NK-92 (cell line): ENCODE measurements at regions not wholly inside any gene's neighbourhood (a gene's known extent, or its start where the extent isn't known, plus 50 kb on each side); places are given as distances from the start of the nearest gene placed in this dataset.
"Not testable (repeated sequence)": the region's sequence is repeated elsewhere in the genome, so short reads cannot be mapped to it uniquely, and the experiment has no call there.

Experiments used
- DNase-seq: peaks from one replicate; lab custom pipeline; 2025; ENCODE audit not compliant: unreplicated experiment; lab: John Stamatoyannopoulos, UW

DNA sequence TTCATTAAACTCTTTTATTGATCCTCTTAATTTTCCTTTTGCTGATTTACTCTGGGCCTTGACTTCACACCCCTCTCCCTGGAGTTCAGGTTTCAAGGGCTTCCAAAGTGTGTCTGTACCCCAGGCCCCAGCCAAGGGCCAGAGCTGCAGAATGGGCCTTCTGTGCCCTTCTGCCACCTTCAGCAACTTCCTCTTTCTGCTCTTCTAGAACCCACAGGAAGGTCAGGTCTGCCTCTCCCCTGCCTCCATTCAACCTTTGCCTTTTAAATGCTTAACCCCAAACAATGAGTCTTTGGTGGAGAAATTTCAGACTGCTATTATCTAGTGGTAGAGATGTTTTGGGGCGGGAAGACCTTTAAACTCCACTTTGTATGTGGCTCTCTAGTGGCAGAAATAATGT is 63.1 kb downstream of the TSN start:
- no peak for DNase-seq

DNA sequence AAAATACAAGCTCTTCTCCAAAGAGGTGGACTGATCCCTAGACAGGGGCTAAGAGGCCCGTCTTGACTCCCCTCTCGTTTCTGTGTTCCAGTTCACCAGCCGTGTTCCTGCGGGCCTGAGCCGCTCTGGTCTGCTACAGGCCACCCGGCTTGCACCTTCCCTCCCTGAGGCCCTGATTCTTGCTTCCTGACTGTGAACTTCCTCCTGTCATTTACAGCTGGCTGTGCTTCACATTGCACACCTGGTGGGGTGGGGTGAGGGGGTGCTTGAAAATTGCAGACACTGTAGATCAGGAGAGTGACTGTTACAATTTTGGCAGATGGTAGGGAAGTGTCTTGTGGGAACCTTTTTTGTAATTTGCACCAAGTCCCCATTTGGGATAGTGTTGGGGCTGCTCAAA is 64.4 kb downstream of the TSN start:
- no peak for DNase-seq

DNA sequence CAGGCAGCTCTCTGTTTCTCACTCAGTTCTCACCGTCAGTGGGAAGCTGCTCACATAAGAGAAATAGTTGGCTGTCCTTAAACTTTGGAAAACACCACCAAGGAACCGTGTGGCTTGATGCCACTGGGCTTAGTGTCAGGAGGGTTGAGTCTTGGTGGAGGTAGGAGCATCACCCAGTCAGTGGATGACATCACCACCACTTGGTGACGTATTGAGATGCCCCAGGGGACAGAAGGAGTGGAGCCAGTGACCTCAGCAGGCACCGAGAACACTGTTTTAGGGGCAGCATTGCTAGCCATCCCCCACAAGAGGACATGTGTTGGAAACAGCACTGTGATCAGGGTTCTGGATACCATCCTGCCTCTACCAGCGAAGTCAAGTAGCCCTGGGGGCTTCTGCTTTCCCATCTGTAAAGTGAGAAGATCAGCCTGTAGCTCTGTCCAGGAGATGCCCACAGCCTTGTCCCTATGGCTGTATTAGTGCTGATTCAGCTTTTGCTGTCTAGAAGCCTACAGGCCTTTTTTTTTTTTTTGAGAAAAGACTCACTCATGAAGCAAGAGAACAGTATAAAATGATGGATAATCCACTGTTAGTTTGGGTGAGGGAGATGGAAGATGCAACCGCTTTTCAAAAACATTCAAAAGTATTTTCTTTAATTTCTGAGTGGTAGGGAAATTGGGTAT is 66.2 kb downstream of the TSN start:
- no peak for DNase-seq

- no peak for DNase-seq
Measured at GRCh38 chr2:121824264-121824663, 68.8 kb downstream of the TSN start.

DNA sequence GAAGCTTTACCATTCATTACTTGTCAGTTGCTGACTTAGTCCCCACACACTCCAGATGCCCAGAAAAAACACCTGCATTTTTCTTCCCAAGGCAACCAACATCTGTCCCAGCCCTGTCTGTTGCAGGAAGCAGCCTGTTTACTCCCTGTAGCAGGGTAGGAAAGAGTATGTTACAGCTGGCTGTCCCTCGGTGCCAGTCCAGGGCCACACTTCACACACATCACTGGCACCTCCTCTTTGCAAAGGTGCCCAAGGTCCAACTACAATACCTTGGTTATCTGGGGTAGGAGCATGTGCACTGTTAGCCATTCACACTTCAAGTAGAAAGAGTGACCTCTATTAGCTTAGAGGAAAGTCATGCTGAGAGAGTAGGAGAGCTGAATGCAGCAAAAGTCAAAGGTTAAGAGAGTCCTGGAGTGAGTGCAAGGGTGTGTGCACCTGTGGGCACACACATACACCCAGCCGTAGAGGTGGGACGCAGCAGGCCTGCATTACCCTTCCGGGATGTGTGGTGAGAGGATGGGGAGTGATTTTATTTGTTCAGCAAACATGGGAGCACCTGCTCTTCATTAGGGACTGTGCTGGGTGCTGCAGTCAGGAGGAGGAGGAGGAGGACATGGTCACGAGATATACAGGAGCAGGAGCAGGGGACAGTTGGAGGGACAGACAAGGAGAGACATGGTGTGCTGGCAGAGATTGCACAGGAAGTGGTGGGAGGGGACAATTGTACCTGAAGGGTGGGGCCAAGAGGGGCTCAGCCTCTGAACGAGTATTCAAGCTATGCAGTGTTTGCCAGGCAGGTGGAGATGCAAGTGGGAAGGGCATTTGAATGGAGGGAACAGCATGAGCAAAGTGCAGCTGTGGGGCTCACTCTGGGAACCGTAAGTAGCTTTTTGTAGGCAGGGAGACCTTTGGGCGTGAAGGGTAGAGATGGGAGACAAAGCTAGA is 69.8 kb downstream of the TSN start:
- DNase-seq, result no peak

DNA sequence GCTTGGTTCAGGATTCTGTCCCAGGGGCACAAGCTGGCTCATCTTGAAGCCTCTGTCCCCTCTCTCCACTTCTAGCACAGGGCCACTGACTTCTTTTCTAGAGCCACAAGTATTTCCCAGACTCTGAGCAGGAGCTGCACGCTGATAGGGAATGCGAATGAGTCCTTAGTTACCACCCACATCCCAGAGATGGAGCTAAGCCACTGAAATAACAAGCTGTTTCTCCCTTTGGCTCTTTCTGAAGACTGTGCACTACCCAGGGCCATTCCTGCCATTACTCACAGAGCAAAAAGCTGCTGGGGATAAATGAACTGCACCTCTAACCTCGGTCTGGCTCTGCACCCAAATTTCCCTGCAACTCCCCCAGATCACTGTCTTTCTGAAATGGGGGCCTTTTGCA is 70.6 kb downstream of the TSN start:
- no peak for DNase-seq

DNA sequence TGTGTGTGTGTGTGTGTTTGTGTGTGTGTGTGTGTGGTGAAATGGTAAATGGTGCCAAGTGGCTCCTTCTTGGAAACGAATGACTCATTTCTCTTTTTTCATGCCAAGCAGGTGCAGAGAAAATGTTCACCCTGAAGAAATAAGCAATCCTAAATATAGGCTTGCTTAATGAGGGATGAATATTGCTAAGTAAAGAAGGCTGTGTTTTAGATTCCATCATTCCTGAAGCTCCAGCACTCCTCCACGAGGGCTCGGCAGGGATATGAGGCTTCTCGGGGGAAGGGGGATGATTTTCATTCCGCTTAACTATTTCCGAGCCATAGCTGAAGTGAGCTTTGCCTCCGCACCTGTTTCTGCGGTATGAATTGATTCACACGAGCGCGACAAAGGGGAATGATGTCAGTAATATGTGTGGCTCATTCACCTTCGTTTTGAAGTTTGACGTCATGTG is 72.9 kb downstream of the TSN start:
- no peak for DNase-seq

DNA sequence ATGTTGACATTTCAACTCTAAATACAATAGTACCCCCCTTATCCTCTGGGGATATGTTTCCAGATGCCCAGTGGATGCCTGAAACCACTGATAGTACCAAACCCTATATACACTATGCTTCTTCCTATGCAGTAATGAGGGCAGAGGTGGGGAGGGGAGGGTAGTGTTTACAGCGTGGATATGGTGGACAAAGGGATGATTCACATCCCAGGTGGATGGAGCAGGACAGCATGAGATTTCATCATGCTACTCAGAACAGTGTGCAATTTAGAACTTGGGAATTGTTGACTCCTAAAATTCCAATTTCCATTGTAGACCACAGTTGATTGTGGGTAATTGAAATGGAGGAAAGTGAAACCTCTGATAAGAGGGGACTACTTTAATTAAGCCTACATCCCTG is 75.4 kb downstream of the TSN start:
- no peak for DNase-seq

DNA sequence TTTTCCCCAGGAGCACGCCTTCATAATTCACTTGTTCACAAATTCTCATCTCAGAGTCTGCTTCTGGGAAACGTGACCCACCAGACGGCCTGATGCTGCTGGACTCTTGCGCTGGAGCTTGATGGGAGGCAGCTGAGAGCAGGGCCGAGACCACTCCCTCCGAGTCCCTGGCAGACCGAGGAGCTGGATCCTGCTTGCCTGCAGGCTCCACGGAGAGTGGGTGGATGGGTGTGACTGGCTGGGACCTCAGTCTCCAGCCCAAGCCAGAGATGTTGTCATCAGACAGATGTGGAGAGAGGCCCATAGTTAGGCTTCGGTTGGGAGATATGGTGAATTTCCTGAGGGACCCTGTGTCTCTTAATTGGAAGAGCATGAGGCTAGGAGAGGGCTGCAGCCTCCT is 76.4 kb downstream of the TSN start:
- DNase-seq, result no peak

- DNase-seq, result no peak
Measured at GRCh38 chr2:121832412-121833357, 77.2 kb downstream of the TSN start.

GRCh38 chr2:121833358-121833723 is 77.9 kb downstream of the TSN start:
- DNase-seq, result no peak

DNA sequence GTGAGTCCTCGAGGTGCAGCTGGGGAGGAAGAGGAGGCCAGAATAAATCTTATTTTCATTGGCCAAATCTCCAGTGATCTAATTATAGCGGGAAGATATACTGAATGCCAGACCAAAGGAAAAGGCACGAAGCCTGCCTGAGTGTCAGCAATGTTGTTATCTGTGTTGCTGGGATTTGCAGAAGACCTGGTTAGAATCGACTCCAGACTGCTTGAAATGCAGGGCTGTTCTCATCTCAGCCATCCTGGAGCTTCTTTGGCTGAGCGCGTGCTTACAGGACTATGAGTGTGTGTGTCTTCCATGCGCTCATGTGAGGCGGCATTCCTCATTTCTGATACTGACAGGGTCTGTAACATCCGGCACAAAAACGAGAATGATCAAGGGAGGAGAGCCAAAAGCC is 81.2 kb downstream of the TSN start:
- DNase-seq, result no peak

- no peak for DNase-seq
Measured at GRCh38 chr2:121837591-121837990, 82.1 kb downstream of the TSN start.

GRCh38 chr2:121838551-121838950 is 83.1 kb downstream of the TSN start:
- DNase-seq, result no peak

DNA sequence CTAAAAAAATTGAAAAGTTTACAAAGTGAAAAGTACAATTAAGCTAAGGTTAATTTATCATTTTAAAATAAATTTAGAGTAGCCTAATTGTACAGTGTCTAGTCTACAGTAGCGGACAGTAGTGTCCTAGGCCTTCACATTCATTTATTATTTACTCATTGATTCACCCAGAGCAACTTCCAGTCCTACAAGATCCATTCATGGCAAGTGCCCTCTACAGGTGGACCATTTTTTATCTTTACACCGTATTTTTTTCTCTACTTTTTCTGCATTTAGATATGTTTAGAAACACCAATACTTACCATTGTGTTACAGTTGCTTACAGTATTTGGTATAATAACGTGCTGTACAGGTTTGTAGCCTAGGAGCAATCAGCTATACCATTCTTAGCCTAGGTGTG is 84.1 kb downstream of the TSN start:
- DNase-seq, result no peak

- no peak for DNase-seq
Measured at GRCh38 chr2:121849236-121849635, 93.8 kb downstream of the TSN start.

DNA sequence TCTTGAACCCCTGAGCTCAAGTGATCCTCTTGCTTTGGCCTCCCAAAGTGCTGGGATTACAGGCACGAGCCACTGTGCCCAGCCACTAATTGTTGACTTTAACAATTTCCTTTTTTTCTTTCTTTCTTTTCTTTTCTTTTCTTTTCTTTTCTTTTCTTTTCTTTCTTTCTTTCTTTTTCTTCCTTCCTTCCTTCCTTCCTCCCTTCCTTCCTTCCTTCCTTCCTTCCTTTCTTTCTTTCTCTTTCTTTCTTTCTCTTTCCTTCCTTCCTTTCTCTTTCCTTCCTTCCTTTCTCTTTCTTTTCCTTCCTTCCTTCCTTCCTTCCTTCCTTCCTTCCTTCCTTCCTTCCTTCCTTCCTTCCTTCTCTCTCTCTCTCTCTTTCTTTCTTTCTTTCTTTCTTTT is 97.7 kb downstream of the TSN start:
- DNase-seq, result not testable (repeated sequence)

- no peak for DNase-seq
Measured at GRCh38 chr2:121855510-121855909, 100.1 kb downstream of the TSN start.

GRCh38 chr2:121856360-121856759 is 100.9 kb downstream of the TSN start:
- no peak for DNase-seq

DNA sequence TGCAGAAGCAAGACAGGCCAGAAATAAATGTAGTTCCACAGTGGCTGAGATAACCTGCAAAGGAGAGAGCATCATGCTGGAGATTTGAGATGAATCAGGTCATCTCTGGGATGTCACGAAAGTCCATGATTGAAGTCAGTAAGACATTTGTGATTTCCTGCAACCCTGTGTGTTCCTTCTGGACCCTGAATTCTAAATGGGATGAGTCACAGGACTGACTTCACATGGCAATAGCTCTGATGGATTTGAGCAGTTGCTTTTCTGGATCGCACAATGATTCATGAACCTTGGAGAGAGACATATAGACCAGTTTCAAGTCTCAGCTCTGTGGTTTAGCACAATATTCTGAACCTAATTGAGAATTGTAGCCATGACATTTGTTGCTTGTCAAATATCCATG is 102.9 kb downstream of the TSN start:
- DNase-seq, result no peak

GRCh38 chr2:121858847-121859246 is 103.4 kb downstream of the TSN start:
- DNase-seq, result no peak
